ENCODE measurements at regions not wholly inside any gene's neighbourhood (a gene's known extent, or its start where the extent isn't known, plus 50 kb on each side); places are given as distances from the start of the nearest gene placed in this dataset.

DNA sequence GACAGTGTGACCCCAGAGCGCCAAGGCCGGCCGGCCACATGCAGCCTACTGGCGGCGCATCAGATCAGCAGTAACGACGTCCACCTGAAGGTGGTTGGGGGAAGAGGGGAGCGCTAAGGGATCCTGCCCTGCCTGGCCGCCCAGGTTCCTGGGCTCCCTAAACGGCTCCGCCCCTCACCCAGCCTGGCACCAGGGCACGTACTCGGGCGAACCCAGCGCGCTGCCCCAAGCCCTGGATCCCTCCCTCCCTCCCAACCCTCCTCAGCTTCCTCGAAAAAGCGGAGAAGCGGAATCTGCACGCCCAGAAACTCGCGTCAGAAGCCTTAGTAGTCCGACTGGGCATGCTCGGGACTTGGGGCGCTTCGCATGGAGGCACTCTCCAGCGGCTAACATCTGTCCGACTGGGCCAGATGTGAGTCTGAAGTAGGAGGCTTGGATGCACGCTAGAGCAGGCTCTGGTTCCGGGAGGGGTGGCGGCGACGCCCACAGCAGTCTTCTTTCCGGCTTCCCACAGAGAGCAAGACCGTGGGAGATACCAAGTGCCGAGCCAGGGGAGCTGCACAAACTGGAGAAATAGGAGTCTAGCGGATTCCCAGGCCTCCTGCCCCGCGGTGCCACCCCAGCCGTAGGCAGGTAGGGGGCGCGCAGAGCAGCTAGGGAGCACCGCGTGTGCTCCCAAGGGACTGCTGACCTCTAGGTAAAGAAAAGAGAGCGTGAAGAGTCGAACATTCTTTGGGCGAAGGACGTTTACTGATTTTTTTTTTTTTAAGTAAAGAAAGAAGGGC, 114.3 kb upstream of the TEX13C start:
- intact Hi-C loops (cut with micrococcal nuclease; ENCODE audit: unreplicated experiment) (no loop called here), in situ Hi-C loops (cut with HindIII; ENCODE audit: extremely low pct_ligation_motif_present, low pct_unique_long_range_greater_than_20kb) (no loop called here)
- no peak overlapping the region; the same call in 1 of the 2 replicates for H3K4me2 ChIP-seq (ENCODE audit: low read depth, low read length)

GRCh38 chrX:125205918-125206665, 113.6 kb upstream of the TEX13C start:
- ATAC-seq (peak; percentile 72), FAIRE-seq (no peak), DNase-seq (ENCODE audit: low spot score) (no peak)
- Histone ChIP-seq H3K79me2 (ENCODE audit: insufficient read depth, low read length) (no peaks in the 10 kb centered on the region), H3K9me3 (ENCODE audit: low read length) (no peaks in the 10 kb centered on the region), H3K27me3 (ENCODE audit: control insufficient read depth in 1 of 2, insufficient read depth in 2 of 2, low read length in 2 of 2) (peaks cover 0 to 4% of the 10 kb centered on the region in 2 experiments; a peak in 2 of 5 replicates), H3K9ac (ENCODE audit: insufficient read depth, low read depth, low read length) (no peak overlapping the region), H3K36me3 (replicated peaks in 1 of 2; ENCODE audit: control insufficient read depth in 1 of 2, insufficient read depth in 2 of 2, low read length in 2 of 2) (no peaks in the 10 kb centered on the region), H4K20me1 (ENCODE audit: insufficient read depth, low read length) (no peaks in the 10 kb centered on the region), H2AFZ (ENCODE audit: low read length) (no peak overlapping the region), H3K4me1 (ENCODE audit: insufficient read depth, low read length) (no peaks in the 10 kb centered on the region), H3K27ac (ENCODE audit: extremely low read length, insufficient read depth, low read length) (no peak overlapping the region), H3K4me3 (replicated peaks in 1 of 3; ENCODE audit: insufficient read depth in 1 of 3, low read depth in 2 of 3, low read length in 3 of 3) (no peak overlapping the region), H3K4me2 (ENCODE audit: low read depth, low read length) (no peak overlapping the region; the same call in 1 of the 2 replicates)
- ChIA-PET CTCF (ENCODE audit: low intra/inter-chr PET ratio, low total read pairs) (no interaction called here), POLR2A (no interaction called here)
- intact Hi-C loops (cut with micrococcal nuclease; ENCODE audit: unreplicated experiment) (no loop called here), in situ Hi-C loops (cut with HindIII; ENCODE audit: extremely low pct_ligation_motif_present, low pct_unique_long_range_greater_than_20kb) (no loop called here)
- no TSS peak for BruUV-seq (replicated peaks)
- 16% methylated on average over 21 of the region's 25 CpGs for WGBS (ENCODE audit: low lambda C conversion rate)
- TF ChIP-seq ZSCAN22 (CRISPR knock-in tag; IDR thresholded peaks at IDR 0.05) (no peak), ZNF740 (CRISPR knock-in tag; IDR thresholded peaks at IDR 0.05) (no peak), KMT2B (CRISPR knock-in tag; IDR thresholded peaks at IDR 0.05) (no peak), MNT (IDR thresholded peaks at IDR 0.05) (no peak), XRCC5 (optimal IDR thresholded peaks at IDR 0.05; ENCODE audit: low read length) (no peak), RFXAP (CRISPR knock-in tag; IDR thresholded peaks at IDR 0.05; ENCODE audit: borderline replicate concordance) (no peak), NFE2L2 (IDR thresholded peaks at IDR 0.05; ENCODE audit: low read length) (no peak), CEBPB (IDR thresholded peaks at IDR 0.05; ENCODE audit: borderline replicate concordance, low read depth, low read length) (no peak), GABPA (IDR thresholded peaks at IDR 0.05; ENCODE audit: low read depth, low read length) (no peak), GABPA (CRISPR knock-in tag; IDR thresholded peaks at IDR 0.05; ENCODE audit: low read depth) (no peak), GFI1 (CRISPR knock-in tag; IDR thresholded peaks at IDR 0.05; ENCODE audit: borderline replicate concordance) (no peak), ZNF800 (CRISPR knock-in tag; IDR thresholded peaks at IDR 0.05) (no peak)

More for the DNA sequence above, 114.3 kb upstream of the TEX13C start:
- FAIRE-seq, result no peak
- Histone ChIP-seq H3K4me1 (ENCODE audit: insufficient read depth, low read length) (no peaks in the 10 kb centered on the region), H3K9me3 (ENCODE audit: low read length) (no peaks in the 10 kb centered on the region), H3K9ac (ENCODE audit: insufficient read depth, low read depth, low read length) (no peak overlapping the region), H4K20me1 (ENCODE audit: insufficient read depth, low read length) (no peaks in the 10 kb centered on the region), H3K27ac (ENCODE audit: extremely low read length, insufficient read depth, low read length) (no peak overlapping the region), H3K79me2 (ENCODE audit: insufficient read depth, low read length) (no peaks in the 10 kb centered on the region), H3K4me3 (replicated peaks in 1 of 3; ENCODE audit: insufficient read depth in 1 of 3, low read depth in 2 of 3, low read length in 3 of 3) (no peak overlapping the region), H3K27me3 (ENCODE audit: control insufficient read depth in 1 of 2, insufficient read depth in 2 of 2, low read length in 2 of 2) (peaks cover 0 to 4% of the 10 kb centered on the region in 2 experiments; a peak in 2 of 5 replicates), H3K36me3 (replicated peaks in 1 of 2; ENCODE audit: control insufficient read depth in 1 of 2, insufficient read depth in 2 of 2, low read length in 2 of 2) (no peaks in the 10 kb centered on the region), H2AFZ (ENCODE audit: low read length) (no peak overlapping the region)
- DNase-seq (ENCODE audit: low spot score), result no peak
- CTCF ChIA-PET (ENCODE audit: low intra/inter-chr PET ratio, low total read pairs), result no interaction called here
- POLR2A ChIA-PET, result no interaction called here
- WGBS (ENCODE audit: low lambda C conversion rate), result 24% methylated on average over 8 of the region's 48 CpGs
- ATAC-seq, result peak; percentile 85
- TF ChIP-seq ZNF720 (CRISPR knock-in tag; IDR thresholded peaks at IDR 0.05) (no peak), ZNF263 (CRISPR knock-in tag; IDR thresholded peaks at IDR 0.05) (peak; percentile 99)
- BruUV-seq (replicated peaks), result no TSS peak
